NCI-H748 (cell line): ENCODE measurements at regions not wholly inside any gene's neighbourhood (a gene's known extent, or its start where the extent isn't known, plus 50 kb on each side); places are given as distances from the start of the nearest gene placed in this dataset.

Experiments
- DNase-seq: peaks from one replicate; lab custom pipeline; 2025; ENCODE audit not compliant: unreplicated experiment; lab: John Stamatoyannopoulos, UW

DNA sequence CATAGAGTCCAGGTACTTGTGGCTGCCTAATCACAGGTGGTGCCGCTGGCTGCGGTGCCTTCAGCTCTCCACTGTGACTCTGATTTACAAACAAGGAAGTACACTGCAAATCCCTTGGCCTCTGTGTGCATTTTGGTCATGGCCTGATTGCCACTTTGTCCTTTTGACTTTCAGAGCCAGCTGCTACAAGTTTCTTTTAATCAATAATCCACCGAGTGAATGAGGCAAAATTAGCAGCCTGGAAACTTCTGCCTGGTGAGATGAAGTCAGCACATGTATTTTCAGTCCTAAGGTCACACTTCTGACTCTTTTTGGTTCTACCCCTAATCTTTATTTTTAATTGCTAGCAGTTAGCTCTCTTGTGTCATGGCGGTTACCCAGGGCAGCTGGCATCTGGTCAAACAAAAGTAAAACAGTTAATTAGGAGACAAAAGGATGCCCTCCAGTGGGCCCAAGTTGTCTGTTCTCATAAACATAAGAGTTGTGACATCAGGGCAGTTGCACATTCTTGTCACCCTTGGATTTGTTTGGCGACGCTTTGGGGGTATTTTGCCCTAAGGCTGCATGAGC is 62.3 kb upstream of the LNX1 start:
- DNase-seq = peak; percentile 91

DNA sequence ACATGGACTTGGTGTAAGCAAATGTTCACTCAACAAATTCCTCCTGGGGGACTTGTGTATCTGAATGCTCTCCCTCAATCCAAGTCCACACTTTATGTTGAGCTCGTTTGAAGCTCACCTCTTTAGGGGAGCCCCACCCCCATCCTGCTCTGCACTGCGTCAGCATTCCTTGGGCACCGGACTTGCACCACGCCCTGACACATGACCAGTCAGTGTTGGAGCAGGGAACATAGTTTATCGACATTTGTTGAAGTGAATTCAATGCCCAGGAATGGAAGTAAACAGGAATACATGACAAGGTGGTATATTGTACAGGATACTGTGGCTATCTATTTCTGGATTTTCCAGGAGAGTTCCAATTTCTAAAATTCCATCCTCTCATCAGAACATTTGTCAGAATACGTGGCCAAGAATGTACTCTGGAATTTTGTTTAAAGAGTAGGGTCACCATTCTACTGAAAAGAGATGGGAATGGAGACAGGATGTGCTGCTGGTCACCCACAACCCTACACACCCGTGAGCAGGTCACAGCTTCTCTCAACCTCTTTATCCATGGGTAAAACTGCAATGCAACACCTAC is 60.0 kb upstream of the LNX1 start:
- no peak for DNase-seq

DNA sequence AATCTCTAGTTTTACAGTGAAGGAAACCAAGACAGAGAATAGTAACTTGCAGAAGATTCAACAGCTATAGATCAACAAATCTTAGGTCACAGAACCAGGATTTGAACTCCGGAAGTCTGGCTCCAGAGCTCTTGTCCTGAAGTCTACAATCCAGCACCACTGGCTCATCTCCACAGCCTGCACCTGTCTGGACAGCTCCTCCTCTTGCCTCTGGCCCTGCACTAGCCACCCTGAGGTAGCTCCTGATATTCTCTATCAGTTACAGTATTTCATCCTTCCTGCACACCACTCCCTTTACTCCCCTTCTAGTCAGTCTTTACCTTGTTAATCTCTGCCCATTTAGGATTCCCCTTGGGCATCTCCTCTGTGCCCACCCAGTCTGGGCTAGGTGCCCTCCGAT is 58.1 kb upstream of the LNX1 start:
- DNase-seq = no peak

DNA sequence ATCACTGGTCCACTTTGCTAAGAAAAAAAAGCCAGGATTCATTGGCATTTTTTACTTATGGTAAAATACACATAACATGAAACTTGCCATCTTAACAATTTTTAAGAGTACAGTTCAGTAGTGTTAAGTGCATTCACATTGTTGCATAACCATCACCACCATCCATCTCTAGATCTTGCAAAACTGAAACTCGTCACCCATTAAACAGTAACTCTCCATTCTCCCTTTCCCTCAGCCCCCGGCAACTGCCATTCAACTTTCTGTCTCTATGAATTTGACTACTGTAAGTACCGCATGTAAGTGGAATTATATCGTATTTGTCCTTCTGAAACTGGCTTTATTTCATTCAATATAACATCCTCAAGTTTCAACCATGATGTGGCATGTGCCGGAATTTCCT is 56.3 kb upstream of the LNX1 start:
- no peak for DNase-seq

DNA sequence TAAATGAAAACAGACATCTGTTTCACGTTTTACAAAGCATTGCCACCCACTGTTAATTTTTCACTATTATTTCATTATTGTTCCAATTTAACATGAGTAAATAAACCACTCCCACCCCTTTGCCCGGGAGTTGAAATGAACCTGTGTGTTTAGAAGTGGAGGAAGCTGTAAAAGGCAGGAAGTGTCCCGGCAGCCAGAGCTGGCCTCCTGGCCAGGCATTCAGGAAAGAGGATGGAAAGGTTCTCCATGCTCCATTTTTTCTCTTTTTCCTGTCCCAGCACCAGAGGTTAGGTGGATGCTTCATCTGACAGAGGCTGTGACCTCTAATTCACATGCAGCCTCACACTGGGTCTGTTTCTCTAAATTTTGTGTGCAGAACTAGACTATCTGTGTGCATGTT is 55.5 kb upstream of the LNX1 start:
- DNase-seq = peak; percentile 97

DNA sequence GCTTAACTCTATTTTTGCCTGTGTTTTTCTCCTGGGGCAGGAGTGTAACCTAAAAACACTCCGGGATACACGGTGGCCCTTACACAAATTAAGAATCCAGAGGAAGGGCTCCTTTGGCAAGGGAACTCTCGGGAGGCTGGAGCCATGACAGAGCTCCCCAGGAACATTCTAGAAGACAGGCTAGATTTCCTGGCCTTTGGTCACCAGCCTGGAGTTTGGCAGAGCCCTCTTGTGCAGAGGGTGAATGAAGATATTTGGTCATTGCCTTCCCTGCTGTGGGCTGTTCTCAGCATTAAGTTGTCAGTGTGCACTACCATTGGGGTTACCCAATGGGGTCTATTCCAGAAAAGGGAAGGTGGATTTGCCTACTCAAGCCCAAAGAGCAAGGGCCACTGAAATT is 53.8 kb upstream of the LNX1 start:
- DNase-seq = no peak

DNA sequence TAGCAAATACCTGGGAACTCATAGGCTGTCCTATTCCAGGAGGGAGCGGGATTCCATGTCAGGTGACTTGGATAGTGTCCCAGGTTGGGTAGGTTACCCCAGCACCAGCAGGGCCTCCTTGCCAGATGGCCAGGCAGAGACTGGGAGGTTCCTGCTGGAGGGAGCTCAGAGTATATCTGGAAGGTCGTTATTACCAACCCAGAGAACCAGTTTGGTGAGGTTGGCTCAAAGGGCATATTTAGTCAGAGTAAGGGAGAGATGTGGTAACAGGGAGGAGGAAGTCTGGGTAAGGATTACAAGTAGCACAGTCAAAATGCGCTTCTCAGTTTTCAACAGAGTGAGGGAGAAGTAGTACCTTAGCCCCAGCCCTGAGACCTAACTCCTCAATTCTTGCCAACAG is 53.3 kb upstream of the LNX1 start:
- peak; percentile 71 for DNase-seq
